Osteocyte (in vitro differentiated cells): ENCODE measurements at regions not wholly inside any gene's neighbourhood (a gene's known extent, or its start where the extent isn't known, plus 50 kb on each side); places are given as distances from the start of the nearest gene placed in this dataset.

ENCODE experiments used
- DNase-seq: peaks from one replicate; pipeline ENCODE4 v3.0.0; 2021; ENCODE audit warnings: mixed read lengths; ENCODE audit not compliant: unreplicated experiment; ENCODE audit errors: extremely low spot score
- H3K27ac Mint-ChIP-seq: one replicate; pipeline ENCODE4 v1.8.0; 2021; ENCODE audit warnings: mild to moderate bottlenecking, mixed read lengths; ENCODE audit not compliant: unreplicated experiment
- H3K27me3 Mint-ChIP-seq: one replicate; pipeline ENCODE4 v1.8.0; 2021; ENCODE audit warnings: mixed read lengths; ENCODE audit not compliant: unreplicated experiment
- H3K36me3 Mint-ChIP-seq: one replicate; pipeline ENCODE4 v1.8.0; 2021; ENCODE audit warnings: mixed read lengths; ENCODE audit not compliant: unreplicated experiment
- H3K4me1 Mint-ChIP-seq: one replicate; pipeline ENCODE4 v1.8.0; 2021; ENCODE audit warnings: mixed read lengths; ENCODE audit not compliant: unreplicated experiment
- H3K4me3 Mint-ChIP-seq: one replicate; pipeline ENCODE4 v1.8.0; 2021; ENCODE audit warnings: mild to moderate bottlenecking, moderate library complexity, mixed read lengths; ENCODE audit not compliant: unreplicated experiment
- H3K9me3 Mint-ChIP-seq: one replicate; pipeline ENCODE4 v1.8.0; 2021; ENCODE audit warnings: mixed read lengths; ENCODE audit not compliant: unreplicated experiment
- CTCF ChIP-seq: fragments of 200-600 bp; sonication (generic); IDR thresholded peaks from 2 replicates; pipeline ENCODE4 v1.5.0; 2021; ENCODE audit warnings: antibody characterized with exemption, mild to moderate bottlenecking, moderate library complexity

DNA sequence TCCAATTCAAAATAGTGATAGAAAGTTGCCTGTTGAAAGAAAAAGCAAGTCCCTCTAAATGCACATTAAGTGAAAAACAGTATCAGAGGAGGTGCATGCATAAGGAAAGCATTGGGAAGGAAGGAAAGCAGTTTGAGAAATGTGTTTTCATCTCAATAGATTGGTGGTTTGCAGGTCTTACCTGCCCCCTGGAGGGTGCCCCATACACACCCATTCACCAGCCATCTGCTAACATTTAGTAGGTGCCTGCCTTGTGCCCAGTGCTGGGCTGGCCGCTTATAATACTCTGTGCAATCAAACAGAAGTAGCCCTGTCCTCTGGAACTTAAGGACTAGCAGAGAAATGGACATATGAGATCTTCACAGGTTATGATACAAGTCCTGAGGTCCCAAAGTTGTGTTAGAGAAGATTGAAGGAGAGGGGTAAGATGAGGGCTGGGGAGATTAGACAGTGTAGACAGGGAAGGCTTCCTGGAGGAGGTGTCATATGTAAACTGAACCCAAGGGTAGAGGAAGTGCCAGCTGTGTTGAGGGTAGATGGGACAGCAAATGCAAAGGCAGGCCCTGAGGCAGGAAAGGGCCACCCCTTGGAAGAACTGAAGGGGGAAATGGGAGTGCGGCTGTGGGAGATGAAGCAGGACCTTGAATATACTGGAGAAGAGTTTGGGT lies 184.2 kb downstream of the MN1 start:
- Mint-ChIP-seq H3K4me3 (no peak overlapping the region), H3K4me1 (peaks cover 30% of the 10 kb centered on the region), H3K27me3 (no peaks in the 10 kb centered on the region), H3K27ac (no peak overlapping the region), H3K9me3 (no peaks in the 10 kb centered on the region), H3K36me3 (no peaks in the 10 kb centered on the region)
- no peak for TF ChIP-seq CTCF
- no peak for DNase-seq

- Mint-ChIP-seq H3K4me3 (no peak overlapping the region), H3K9me3 (no peaks in the 10 kb centered on the region), H3K27me3 (no peaks in the 10 kb centered on the region), H3K27ac (no peak overlapping the region), H3K36me3 (no peaks in the 10 kb centered on the region), H3K4me1 (peaks cover 23% of the 10 kb centered on the region)
- no peak for TF ChIP-seq CTCF
- no peak for DNase-seq
These were observed 181.0 kb downstream of the MN1 start for GRCh38 chr22:27620367-27621154.

DNA sequence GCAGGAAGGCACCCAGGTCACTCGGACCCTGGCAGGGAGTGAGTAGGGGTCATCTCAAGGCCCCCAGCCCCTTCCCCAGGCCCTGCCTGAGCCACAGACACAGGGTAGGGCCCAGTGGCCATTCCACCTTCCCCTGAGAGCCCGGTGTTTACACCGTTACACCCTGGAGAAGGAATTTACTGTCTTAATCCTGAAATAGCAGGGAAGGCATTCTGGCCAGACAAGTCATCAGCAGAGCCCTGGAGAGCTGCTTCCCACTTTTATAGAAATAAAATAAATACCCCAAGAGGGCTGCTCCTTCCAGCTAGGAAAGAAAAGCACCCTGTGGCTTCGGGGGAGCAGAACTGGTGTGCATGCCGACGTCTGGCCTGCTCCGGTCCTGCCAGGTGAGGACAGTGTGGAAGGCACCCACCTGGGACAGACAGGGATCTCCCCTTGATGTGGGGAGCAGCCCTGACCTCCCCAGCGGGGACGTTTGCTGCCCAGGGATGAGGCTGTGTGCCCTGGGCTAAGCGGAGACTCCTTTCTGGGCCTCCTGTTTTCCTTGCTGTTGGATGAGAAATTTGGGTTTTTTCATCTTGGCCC lies 180.0 kb downstream of the MN1 start:
- Mint-ChIP-seq H3K27me3 (no peaks in the 10 kb centered on the region), H3K4me3 (no peak overlapping the region), H3K36me3 (no peaks in the 10 kb centered on the region), H3K4me1 (peaks cover 20% of the 10 kb centered on the region), H3K27ac (no peak overlapping the region), H3K9me3 (no peaks in the 10 kb centered on the region)
- DNase-seq = no peak
- TF ChIP-seq CTCF = no peak

DNA sequence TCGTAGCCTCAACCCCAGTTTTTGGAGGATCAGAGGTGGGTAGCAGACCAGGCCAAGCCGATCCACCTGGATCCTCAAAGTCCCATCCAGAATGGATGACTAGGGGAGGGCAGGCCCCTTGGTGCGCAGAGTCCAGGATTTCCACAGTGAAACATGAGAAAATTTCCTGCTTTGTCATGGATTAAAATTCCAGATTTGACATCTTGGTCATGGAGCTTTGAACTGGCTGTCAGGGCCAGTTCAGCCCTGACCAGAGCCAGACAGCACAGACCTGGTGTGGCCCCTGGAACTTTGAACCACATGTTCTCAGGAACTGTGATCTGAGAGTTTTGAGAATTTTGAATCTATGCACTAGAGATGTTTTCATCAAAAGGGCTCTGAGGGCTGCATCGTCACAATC lies 177.5 kb downstream of the MN1 start:
- no peaks in the 10 kb centered on the region for H3K27me3 Mint-ChIP-seq
- H3K27ac Mint-ChIP-seq = no peak overlapping the region
- DNase-seq = no peak
- TF ChIP-seq CTCF = no peak
- H3K36me3 Mint-ChIP-seq = no peaks in the 10 kb centered on the region
- peaks cover 15% of the 10 kb centered on the region for H3K4me1 Mint-ChIP-seq
- no peak overlapping the region for H3K4me3 Mint-ChIP-seq
- no peaks in the 10 kb centered on the region for H3K9me3 Mint-ChIP-seq

DNA sequence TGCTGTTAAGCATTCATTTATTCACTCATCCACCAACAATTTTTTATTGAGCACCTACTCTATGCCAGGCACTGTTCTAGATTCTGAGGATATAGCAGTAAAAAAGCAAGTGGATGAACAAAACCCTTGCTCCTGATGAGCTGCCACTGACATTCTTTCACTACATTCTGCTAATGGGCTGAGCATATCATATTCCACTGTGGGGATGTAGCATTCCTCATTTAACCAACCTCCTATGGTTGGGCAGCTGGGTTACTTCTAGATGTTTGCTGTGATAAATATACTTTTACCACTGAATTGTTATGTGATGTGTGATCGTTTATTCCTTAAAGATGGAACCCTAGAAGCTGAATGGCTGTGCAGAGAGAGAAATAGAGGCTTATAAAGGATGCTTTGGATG lies 176.9 kb downstream of the MN1 start:
- no peaks in the 10 kb centered on the region for H3K36me3 Mint-ChIP-seq
- H3K4me3 Mint-ChIP-seq = no peak overlapping the region
- H3K27ac Mint-ChIP-seq = no peak overlapping the region
- no peak for DNase-seq
- H3K9me3 Mint-ChIP-seq = no peaks in the 10 kb centered on the region
- no peaks in the 10 kb centered on the region for H3K27me3 Mint-ChIP-seq
- no peak for TF ChIP-seq CTCF
- peaks cover 15% of the 10 kb centered on the region for H3K4me1 Mint-ChIP-seq
